ENCODE measurements at regions not wholly inside any gene's neighbourhood (a gene's known extent, or its start where the extent isn't known, plus 50 kb on each side); places are given as distances from the start of the nearest gene placed in this dataset.

DNA sequence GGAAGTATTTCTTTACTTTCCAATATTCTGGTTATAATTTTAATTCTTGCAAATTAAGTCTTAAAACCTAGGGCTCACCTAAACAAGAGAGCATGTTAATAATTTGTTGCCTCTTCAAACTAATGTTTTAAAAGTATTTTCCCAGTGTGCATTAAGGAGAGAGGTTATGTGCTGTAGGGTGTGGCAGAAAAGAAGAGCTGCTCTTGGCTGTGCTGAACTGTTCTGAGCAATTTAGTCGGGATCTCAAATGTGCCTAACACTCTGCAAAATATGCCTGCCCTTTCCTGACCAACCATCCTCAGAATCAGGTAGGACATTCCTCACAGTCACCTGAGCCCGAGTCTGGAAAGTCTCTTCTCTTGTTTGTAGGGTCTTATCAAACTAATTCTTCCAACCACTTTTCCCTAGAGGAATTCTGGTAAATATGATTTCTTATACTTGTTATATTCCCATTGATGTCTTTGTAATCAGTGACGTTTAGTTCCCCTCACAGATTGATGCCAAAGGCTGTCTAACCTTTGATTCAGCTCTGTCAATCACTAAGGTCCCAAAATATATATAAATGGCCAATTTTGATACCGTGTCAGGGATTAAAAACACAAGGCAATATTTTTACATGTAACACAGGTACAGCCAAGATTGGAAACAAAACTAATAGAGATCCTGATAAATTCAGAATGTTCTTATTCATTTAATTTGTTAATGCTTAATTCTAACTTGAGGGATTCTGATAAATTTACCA is 298.4 kb downstream of the ADGB start:
- no CpG with 5 or more reads among the region's 4 CpGs for WGBS (ENCODE audit: insufficient coverage)
- CTCF ChIA-PET, result interaction anchor here (0.9 to 1.7 kb wide), 5 partner anchors 8 to 389 kb away, joined by 3 to 5 read pairs (median 3); no protein-coding TSS in a partner anchor

GRCh38 chr6:146898069-146898887 is 299.5 kb downstream of the ADGB start:
- no peaks in the 10 kb centered on the region for H3K9me3 ChIP-seq (ENCODE audit: control extremely low read depth in 1 of 5, control insufficient read depth in 4 of 5, insufficient read depth in 2 of 5, low read depth in 1 of 5, low read length in 4 of 5)
- H3K36me3 ChIP-seq (ENCODE audit: control insufficient read depth in 4 of 4, insufficient read depth in 4 of 4, low read length in 3 of 4), result no peaks in the 10 kb centered on the region
- CTCF ChIA-PET, result interaction anchor here (0.9 to 1.3 kb wide), 2 partner anchors 40 to 301 kb away, joined by 3 read pairs; no protein-coding TSS in a partner anchor
- H3K27me3 ChIP-seq (replicated peaks in 2 of 5; ENCODE audit: control insufficient read depth in 4 of 5, insufficient read depth in 5 of 5, low read length in 4 of 5), result no peaks in the 10 kb centered on the region
- POLR2A ChIA-PET, result no interaction called here
- peaks cover 10 to 37% (median 24%) of the 10 kb centered on the region in 4 experiments for H3K4me1 ChIP-seq (ENCODE audit: control extremely low read depth in 1 of 4, control insufficient read depth in 4 of 4, insufficient read depth in 4 of 4, low read length in 3 of 4)
- WGBS (ENCODE audit: insufficient coverage), result 77% methylated on average over 2 of the region's 6 CpGs
- no peak overlapping the region for H3K4me3 ChIP-seq (ENCODE audit: control insufficient read depth in 1 of 7, extremely low read depth in 1 of 7, insufficient read depth in 4 of 7, low read depth in 2 of 7, low read length in 6 of 7)
- peak in 1 of 3 donors; percentile 29 for DNase-seq
- peak overlapping the region in 1 of 2 experiments; percentile 78 for H3K27ac ChIP-seq (ENCODE audit: insufficient read depth in 1 of 2, low read depth in 1 of 2, low read length in 2 of 2, poor library complexity in 1 of 2, severe bottlenecking in 2 of 2)

More for the DNA sequence above, 298.4 kb downstream of the ADGB start:
- Histone ChIP-seq H3K9me3 (ENCODE audit: control extremely low read depth in 1 of 5, control insufficient read depth in 4 of 5, insufficient read depth in 2 of 5, low read depth in 1 of 5, low read length in 4 of 5) (no peaks in the 10 kb centered on the region), H3K36me3 (ENCODE audit: control insufficient read depth in 4 of 4, insufficient read depth in 4 of 4, low read length in 3 of 4) (no peaks in the 10 kb centered on the region), H3K27ac (ENCODE audit: insufficient read depth in 1 of 2, low read depth in 1 of 2, low read length in 2 of 2, poor library complexity in 1 of 2, severe bottlenecking in 2 of 2) (peak overlapping the region in 1 of 2 experiments; percentile 78), H3K27me3 (replicated peaks in 2 of 5; ENCODE audit: control insufficient read depth in 4 of 5, insufficient read depth in 5 of 5, low read length in 4 of 5) (no peaks in the 10 kb centered on the region), H3K4me1 (ENCODE audit: control extremely low read depth in 1 of 4, control insufficient read depth in 4 of 4, insufficient read depth in 4 of 4, low read length in 3 of 4) (peaks cover 13 to 40% (median 27%) of the 10 kb centered on the region in 4 experiments), H3K4me3 (ENCODE audit: control insufficient read depth in 1 of 7, extremely low read depth in 1 of 7, insufficient read depth in 4 of 7, low read depth in 2 of 7, low read length in 6 of 7) (no peak overlapping the region)
- POLR2A ChIA-PET, result interaction anchor here (0.7 to 1.1 kb wide), 2 partner anchors 20 to 38 kb away, joined by 3 to 4 read pairs; no protein-coding TSS in a partner anchor
- DNase-seq, result no peak

GRCh38 chr6:146898888-146899227 is 300.1 kb downstream of the ADGB start:
- POLR2A ChIA-PET, result no interaction called here
- H3K36me3 ChIP-seq (ENCODE audit: control insufficient read depth in 4 of 4, insufficient read depth in 4 of 4, low read length in 3 of 4), result no peaks in the 10 kb centered on the region
- WGBS (ENCODE audit: insufficient coverage), result 100% methylated on average over 2 of the region's 3 CpGs
- no peaks in the 10 kb centered on the region for H3K27me3 ChIP-seq (replicated peaks in 2 of 5; ENCODE audit: control insufficient read depth in 4 of 5, insufficient read depth in 5 of 5, low read length in 4 of 5)
- H3K27ac ChIP-seq (ENCODE audit: insufficient read depth in 1 of 2, low read depth in 1 of 2, low read length in 2 of 2, poor library complexity in 1 of 2, severe bottlenecking in 2 of 2), result peak overlapping the region in 1 of 2 experiments; percentile 78
- H3K9me3 ChIP-seq (ENCODE audit: control extremely low read depth in 1 of 5, control insufficient read depth in 4 of 5, insufficient read depth in 2 of 5, low read depth in 1 of 5, low read length in 4 of 5), result no peaks in the 10 kb centered on the region
- H3K4me1 ChIP-seq (ENCODE audit: control extremely low read depth in 1 of 4, control insufficient read depth in 4 of 4, insufficient read depth in 4 of 4, low read length in 3 of 4), result peaks cover 10 to 37% (median 28%) of the 10 kb centered on the region in 4 experiments
- CTCF ChIA-PET, result interaction anchor here (0.9 to 1.3 kb wide), 4 partner anchors 9 to 300 kb away, joined by 3 to 4 read pairs (median 3); no protein-coding TSS in a partner anchor
- no peak overlapping the region for H3K4me3 ChIP-seq (ENCODE audit: control insufficient read depth in 1 of 7, extremely low read depth in 1 of 7, insufficient read depth in 4 of 7, low read depth in 2 of 7, low read length in 6 of 7)
- no peak for DNase-seq

GRCh38 chr6:146901940-146902816 is 302.0 kb upstream of the STXBP5 start:
- peaks cover 10 to 47% (median 34%) of the 10 kb centered on the region in 4 experiments for H3K4me1 ChIP-seq (ENCODE audit: control extremely low read depth in 1 of 4, control insufficient read depth in 4 of 4, insufficient read depth in 4 of 4, low read length in 3 of 4)
- no peaks in the 10 kb centered on the region for H3K27me3 ChIP-seq (replicated peaks in 2 of 5; ENCODE audit: control insufficient read depth in 4 of 5, insufficient read depth in 5 of 5, low read length in 4 of 5)
- ChIA-PET CTCF (interaction anchor here (0.6 to 3.2 kb wide), 27 partner anchors 9 to 481 kb away, joined by 3 to 12 read pairs (median 4); no protein-coding TSS in a partner anchor), POLR2A (interaction anchor here (0.7 to 1.2 kb wide), 2 partner anchors 20 to 48 kb away, joined by 3 to 4 read pairs; no protein-coding TSS in a partner anchor)
- no peak overlapping the region for H3K4me3 ChIP-seq (ENCODE audit: control insufficient read depth in 1 of 7, extremely low read depth in 1 of 7, insufficient read depth in 4 of 7, low read depth in 2 of 7, low read length in 6 of 7)
- H3K9me3 ChIP-seq (ENCODE audit: control extremely low read depth in 1 of 5, control insufficient read depth in 4 of 5, insufficient read depth in 2 of 5, low read depth in 1 of 5, low read length in 4 of 5), result no peaks in the 10 kb centered on the region
- no peak overlapping the region for H3K27ac ChIP-seq (ENCODE audit: insufficient read depth in 1 of 2, low read depth in 1 of 2, low read length in 2 of 2, poor library complexity in 1 of 2, severe bottlenecking in 2 of 2)
- WGBS (ENCODE audit: insufficient coverage), result 90% methylated on average over 3 of the region's 6 CpGs
- DNase-seq, result peak in 2 of 3 donors; percentile 57 to 61
- no peaks in the 10 kb centered on the region for H3K36me3 ChIP-seq (ENCODE audit: control insufficient read depth in 4 of 4, insufficient read depth in 4 of 4, low read length in 3 of 4)

- no peaks in the 10 kb centered on the region for H3K36me3 ChIP-seq (ENCODE audit: control insufficient read depth in 4 of 4, insufficient read depth in 4 of 4, low read length in 3 of 4)
- CTCF ChIA-PET, result interaction anchor here (0.8 to 3.2 kb wide), 22 partner anchors 9 to 480 kb away, joined by 3 to 13 read pairs (median 4); no protein-coding TSS in a partner anchor
- no CpG with 5 or more reads among the region's 1 CpG for WGBS (ENCODE audit: insufficient coverage)
These were observed 301.4 kb upstream of the STXBP5 start for GRCh38 chr6:146902846-146903245.

DNA sequence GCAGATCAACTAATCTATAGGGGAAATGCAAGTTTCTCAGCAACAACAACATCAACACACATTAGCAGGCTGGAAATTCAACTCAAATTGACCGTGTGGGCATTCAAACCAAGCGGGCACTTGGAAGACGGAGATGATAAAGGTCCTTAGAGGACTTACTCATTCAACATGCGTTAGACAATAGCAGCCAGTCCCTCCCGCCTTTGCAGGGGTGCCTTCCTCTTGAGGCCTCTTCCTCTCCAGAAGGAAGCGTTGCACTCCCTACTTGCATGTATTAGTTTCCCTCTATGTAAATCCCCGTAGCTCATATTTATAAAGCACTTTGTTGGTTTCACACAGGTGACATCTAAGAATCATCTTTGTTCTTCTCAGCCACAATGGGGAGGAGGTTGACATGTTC is 300.8 kb upstream of the STXBP5 start:
- POLR2A ChIA-PET, result interaction anchor here (1.2 kb wide), 1 partner anchor 47 kb away, joined by 4 read pairs; no protein-coding TSS in a partner anchor
- DNase-seq, result no peak
- H3K4me1 ChIP-seq (ENCODE audit: control extremely low read depth in 1 of 4, control insufficient read depth in 4 of 4, insufficient read depth in 4 of 4, low read length in 3 of 4), result peaks cover 1 to 38% (median 29%) of the 10 kb centered on the region in 4 experiments
- no peak overlapping the region for H3K4me3 ChIP-seq (ENCODE audit: control insufficient read depth in 1 of 7, extremely low read depth in 1 of 7, insufficient read depth in 4 of 7, low read depth in 2 of 7, low read length in 6 of 7)
- H3K9me3 ChIP-seq (ENCODE audit: control extremely low read depth in 1 of 5, control insufficient read depth in 4 of 5, insufficient read depth in 2 of 5, low read depth in 1 of 5, low read length in 4 of 5), result no peaks in the 10 kb centered on the region
- H3K27ac ChIP-seq (ENCODE audit: insufficient read depth in 1 of 2, low read depth in 1 of 2, low read length in 2 of 2, poor library complexity in 1 of 2, severe bottlenecking in 2 of 2), result no peak overlapping the region
- H3K27me3 ChIP-seq (replicated peaks in 2 of 5; ENCODE audit: control insufficient read depth in 4 of 5, insufficient read depth in 5 of 5, low read length in 4 of 5), result no peaks in the 10 kb centered on the region
- CTCF ChIA-PET, result interaction anchor here (0.8 to 3.2 kb wide), 14 partner anchors 8 to 479 kb away, joined by 3 to 13 read pairs (median 4); no protein-coding TSS in a partner anchor
- 52% methylated on average over 7 of the region's 7 CpGs for WGBS (ENCODE audit: insufficient coverage)
- H3K36me3 ChIP-seq (ENCODE audit: control insufficient read depth in 4 of 4, insufficient read depth in 4 of 4, low read length in 3 of 4), result no peaks in the 10 kb centered on the region

More at GRCh38 chr6:146902846-146903245, 301.4 kb upstream of the STXBP5 start:
- Histone ChIP-seq H3K27me3 (replicated peaks in 2 of 5; ENCODE audit: control insufficient read depth in 4 of 5, insufficient read depth in 5 of 5, low read length in 4 of 5) (no peaks in the 10 kb centered on the region), H3K9me3 (ENCODE audit: control extremely low read depth in 1 of 5, control insufficient read depth in 4 of 5, insufficient read depth in 2 of 5, low read depth in 1 of 5, low read length in 4 of 5) (no peaks in the 10 kb centered on the region), H3K4me3 (ENCODE audit: control insufficient read depth in 1 of 7, extremely low read depth in 1 of 7, insufficient read depth in 4 of 7, low read depth in 2 of 7, low read length in 6 of 7) (no peak overlapping the region), H3K27ac (ENCODE audit: insufficient read depth in 1 of 2, low read depth in 1 of 2, low read length in 2 of 2, poor library complexity in 1 of 2, severe bottlenecking in 2 of 2) (no peak overlapping the region), H3K4me1 (ENCODE audit: control extremely low read depth in 1 of 4, control insufficient read depth in 4 of 4, insufficient read depth in 4 of 4, low read length in 3 of 4) (peaks cover 7 to 45% (median 34%) of the 10 kb centered on the region in 4 experiments)
- peak in 2 of 3 donors; percentile 43 to 49 for DNase-seq
- POLR2A ChIA-PET, result interaction anchor here (1.2 kb wide), 1 partner anchor 47 kb away, joined by 4 read pairs; no protein-coding TSS in a partner anchor

All from common myeloid progenitor, CD34-positive (primary cell).